A673 (cell line): ENCODE measurements at regions not wholly inside any gene's neighbourhood (a gene's known extent, or its start where the extent isn't known, plus 50 kb on each side); places are given as distances from the start of the nearest gene placed in this dataset.

ENCODE experiments used
- BruUV-seq: library from RNA; stranded (reverse); fragments of 400-500 nt; replicated peaks from 2 replicates; lab custom pipeline; 2021; lab: Mats Ljungman, UMichigan
- CTCF ChIA-PET: fragments of 300-600 bp; sonication (Branson Sonifier 250); formaldehyde crosslinking; loops from one replicate; lab custom pipeline; 2022; ENCODE audit warnings: antibody characterized with exemption; lab: Charles Lee
- POLR2A ChIA-PET: fragments of 300-600 bp; sonication (Branson Sonifier 250); formaldehyde crosslinking; loops from one replicate; lab custom pipeline; 2022; ENCODE audit warnings: antibody characterized with exemption; ENCODE audit not compliant: low non-redundant PET; lab: Charles Lee
- DNase-seq: peaks from one replicate; pipeline ENCODE4 v3.0.0-alpha.2; 2015; ENCODE audit warnings: low spot score
- H3K27ac ChIP-seq: fragments of 200-600 bp; sonication (generic); 2 replicates; pipeline ENCODE4 v1.5.1; 2016; ENCODE audit warnings: mixed run types, low read depth, mild to moderate bottlenecking, mixed read lengths, antibody characterized with exemption, low read length; ENCODE audit not compliant: poor library complexity, severe bottlenecking
- H3K27me3 ChIP-seq: fragments of 200-600 bp; sonication (generic); replicated peaks from 2 replicates; pipeline ENCODE4 v1.6.1; 2017; ENCODE audit warnings: mixed run types, low read depth, mild to moderate bottlenecking, mixed read lengths, antibody characterized with exemption, low read length; ENCODE audit not compliant: insufficient read depth, poor library complexity
- H3K36me3 ChIP-seq: fragments of 200-600 bp; sonication (generic); 2 replicates; pipeline ENCODE4 v1.6.1; 2016; ENCODE audit warnings: mixed run types, mild to moderate bottlenecking, mixed read lengths, antibody characterized with exemption, low read length; ENCODE audit not compliant: insufficient read depth, poor library complexity, severe bottlenecking
- H3K4me1 ChIP-seq: fragments of 200-600 bp; sonication (generic); 2 replicates; pipeline ENCODE4 v1.6.1; 2017; ENCODE audit warnings: mixed run types, mild to moderate bottlenecking, mixed read lengths, antibody characterized with exemption, low read length; ENCODE audit not compliant: insufficient read depth, poor library complexity, severe bottlenecking
- H3K4me3 ChIP-seq: fragments of 200-600 bp; sonication (generic); 2 replicates; pipeline ENCODE4 v1.5.1; 2016; ENCODE audit warnings: low read depth, mixed run types, mild to moderate bottlenecking, mixed read lengths, low read length; ENCODE audit not compliant: poor library complexity, severe bottlenecking
- H3K9me3 ChIP-seq: fragments of 200-600 bp; sonication (generic); 2 replicates; pipeline ENCODE4 v1.6.1; 2016; ENCODE audit warnings: mixed run types, low read depth, mild to moderate bottlenecking, mixed read lengths, antibody characterized with exemption, low read length; ENCODE audit not compliant: poor library complexity, severe bottlenecking
- EZH2 ChIP-seq: fragments of 200-600 bp; sonication (generic); IDR thresholded peaks from 2 replicates; pipeline ENCODE4 v1.6.1; 2017; ENCODE audit warnings: borderline replicate concordance, low read depth, mild to moderate bottlenecking, mixed read lengths, antibody characterized with exemption, low read length; ENCODE audit not compliant: poor library complexity, severe bottlenecking
- intact Hi-C: fragments of 100-400 bp; cut with micrococcal nuclease; formaldehyde crosslinking; loops from one replicate; pipeline ENCODE4 v1.10.0; 2022; ENCODE audit not compliant: unreplicated experiment
- TF ChIP-seq, protein P1 (sequence below): fragments of 300-800, 200-600 bp; sonication (generic); conservative IDR thresholded peaks from 2 replicates; pipeline ENCODE4 v1.5.1; 2017; ENCODE audit warnings: low read depth, mild to moderate bottlenecking, antibody characterized with exemption, low read length, moderate library complexity, mixed read lengths

DNA sequence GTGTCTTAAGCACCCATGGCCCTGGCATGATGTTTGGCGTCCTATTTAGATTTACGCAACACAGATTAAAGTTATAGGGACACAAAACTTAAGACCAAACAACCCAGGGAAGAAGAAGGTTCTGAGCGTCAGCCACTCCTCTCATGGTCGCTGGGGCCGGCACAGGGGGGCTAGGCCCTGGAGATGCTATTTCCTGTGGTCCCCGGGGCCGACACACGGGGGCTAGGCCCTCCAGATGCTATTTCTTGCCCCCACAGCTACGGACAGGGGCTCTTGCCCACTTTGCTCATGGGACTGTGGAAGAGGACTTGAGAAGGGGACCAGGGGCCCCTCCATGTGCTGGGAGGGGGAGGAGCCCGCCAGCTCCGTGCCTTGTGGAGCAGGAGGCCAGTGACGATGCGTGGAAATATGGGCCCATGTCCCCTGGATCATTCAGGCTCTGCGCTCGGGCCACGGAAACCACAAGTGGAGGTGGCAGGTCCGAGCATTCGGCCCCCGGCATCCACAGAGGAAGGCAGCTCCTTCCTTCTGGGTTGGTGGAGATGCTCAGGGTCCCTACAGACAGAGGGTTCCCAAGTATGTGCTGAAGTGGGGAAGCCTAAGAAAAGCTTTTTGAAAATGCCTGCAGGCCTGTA is 711.1 kb downstream of the BRD1 start:
- no peak for DNase-seq
- H3K4me3 ChIP-seq = no peak overlapping the region
- no peaks in the 10 kb centered on the region for H3K36me3 ChIP-seq
- ChIA-PET POLR2A (no interaction called here), CTCF (no interaction called here)
- no peak for TF ChIP-seq EZH2
- TF ChIP-seq, protein P1, sequence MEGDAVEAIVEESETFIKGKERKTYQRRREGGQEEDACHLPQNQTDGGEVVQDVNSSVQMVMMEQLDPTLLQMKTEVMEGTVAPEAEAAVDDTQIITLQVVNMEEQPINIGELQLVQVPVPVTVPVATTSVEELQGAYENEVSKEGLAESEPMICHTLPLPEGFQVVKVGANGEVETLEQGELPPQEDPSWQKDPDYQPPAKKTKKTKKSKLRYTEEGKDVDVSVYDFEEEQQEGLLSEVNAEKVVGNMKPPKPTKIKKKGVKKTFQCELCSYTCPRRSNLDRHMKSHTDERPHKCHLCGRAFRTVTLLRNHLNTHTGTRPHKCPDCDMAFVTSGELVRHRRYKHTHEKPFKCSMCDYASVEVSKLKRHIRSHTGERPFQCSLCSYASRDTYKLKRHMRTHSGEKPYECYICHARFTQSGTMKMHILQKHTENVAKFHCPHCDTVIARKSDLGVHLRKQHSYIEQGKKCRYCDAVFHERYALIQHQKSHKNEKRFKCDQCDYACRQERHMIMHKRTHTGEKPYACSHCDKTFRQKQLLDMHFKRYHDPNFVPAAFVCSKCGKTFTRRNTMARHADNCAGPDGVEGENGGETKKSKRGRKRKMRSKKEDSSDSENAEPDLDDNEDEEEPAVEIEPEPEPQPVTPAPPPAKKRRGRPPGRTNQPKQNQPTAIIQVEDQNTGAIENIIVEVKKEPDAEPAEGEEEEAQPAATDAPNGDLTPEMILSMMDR = no peak
- H3K27me3 ChIP-seq = no peaks in the 10 kb centered on the region
- H3K4me1 ChIP-seq = peaks cover 11% of the 10 kb centered on the region
- intact Hi-C loops = no loop called here
- no peak overlapping the region for H3K27ac ChIP-seq
- BruUV-seq = no TSS peak
- no peaks in the 10 kb centered on the region for H3K9me3 ChIP-seq

DNA sequence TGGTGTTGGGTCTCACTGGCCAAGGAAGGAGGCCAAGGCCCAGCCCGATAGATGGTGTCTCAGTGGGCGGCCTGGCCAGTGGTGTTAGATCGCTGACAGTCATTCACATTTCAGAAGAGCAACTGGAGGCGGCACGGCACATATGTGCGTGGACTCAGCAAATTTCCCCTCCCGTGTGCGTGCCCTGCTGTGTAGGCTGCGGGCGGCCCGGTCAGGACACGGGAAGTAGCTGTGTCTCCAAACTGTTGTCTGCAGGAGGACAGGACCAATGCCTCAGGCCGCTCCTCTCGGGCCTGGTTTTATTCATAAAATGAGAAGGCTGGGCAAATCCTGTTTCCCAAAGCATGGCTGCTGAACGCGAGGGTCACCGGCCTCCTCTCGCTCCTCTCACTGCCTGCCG is 711.7 kb downstream of the BRD1 start:
- Histone ChIP-seq H3K9me3 (no peaks in the 10 kb centered on the region), H3K27ac (no peak overlapping the region), H3K27me3 (no peaks in the 10 kb centered on the region), H3K36me3 (no peaks in the 10 kb centered on the region), H3K4me3 (no peak overlapping the region), H3K4me1 (peaks cover 11% of the 10 kb centered on the region)
- TF ChIP-seq, protein P1 = no peak
- no peak for TF ChIP-seq EZH2
- DNase-seq = no peak
- intact Hi-C loops = no loop called here
- CTCF ChIA-PET = no interaction called here
- POLR2A ChIA-PET = no interaction called here
- BruUV-seq = no TSS peak

DNA sequence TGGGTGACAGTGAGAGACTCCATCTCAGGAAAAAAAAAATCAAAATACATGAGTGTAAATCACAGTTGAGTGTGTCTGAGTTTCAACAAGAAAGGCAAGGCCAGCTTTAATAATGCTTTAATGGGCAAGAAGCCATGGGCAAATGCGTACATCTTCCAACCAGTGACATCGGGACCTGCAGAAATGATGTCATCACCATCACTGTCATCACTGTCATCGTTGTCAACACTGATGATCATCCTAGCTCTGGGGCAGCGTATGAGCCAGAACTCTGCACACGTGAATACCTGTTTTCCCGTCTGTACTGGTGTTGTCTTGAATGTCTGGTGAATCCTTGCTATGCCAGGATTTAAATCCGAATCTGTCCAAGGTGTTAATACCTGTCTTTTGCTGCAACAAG is 712.5 kb downstream of the BRD1 start:
- H3K9me3 ChIP-seq = no peaks in the 10 kb centered on the region
- POLR2A ChIA-PET = no interaction called here
- no peak for DNase-seq
- H3K27me3 ChIP-seq = no peaks in the 10 kb centered on the region
- no peak overlapping the region for H3K27ac ChIP-seq
- CTCF ChIA-PET = no interaction called here
- H3K36me3 ChIP-seq = no peaks in the 10 kb centered on the region
- intact Hi-C loops = no loop called here
- TF ChIP-seq, protein P1 = no peak
- TF ChIP-seq EZH2 = no peak
- BruUV-seq = no TSS peak
- H3K4me3 ChIP-seq = no peak overlapping the region
- H3K4me1 ChIP-seq = peaks cover 11% of the 10 kb centered on the region
